HG03342 (cell line): ENCODE measurements at regions not wholly inside any gene's neighbourhood (a gene's known extent, or its start where the extent isn't known, plus 50 kb on each side); places are given as distances from the start of the nearest gene placed in this dataset.

Experiments
- ATAC-seq: cut with Tn5 transposase; IDR thresholded peaks from one replicate; pipeline ENCODE4 v1.9.1; 2021; ENCODE audit warnings: mild to moderate bottlenecking, moderate library complexity; ENCODE audit not compliant: unreplicated experiment

DNA sequence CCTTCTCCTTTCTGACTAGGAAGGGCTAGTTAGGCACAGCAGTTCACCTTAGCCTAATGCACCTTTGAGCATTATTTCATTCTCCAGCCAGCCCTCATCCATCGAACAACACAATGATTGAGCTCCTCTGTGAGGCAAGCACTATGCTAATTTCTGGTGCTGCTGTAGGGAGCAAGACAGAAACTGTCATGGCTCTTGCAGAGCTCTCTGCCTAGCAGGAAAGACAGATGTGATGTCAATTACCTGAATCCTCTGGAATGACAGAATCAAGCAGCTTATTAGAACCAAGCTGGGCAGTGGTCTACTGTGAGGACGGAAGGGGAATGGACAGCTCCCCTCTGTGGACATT lies 256.1 kb upstream of the NOCT start:
- no peak for ATAC-seq

DNA sequence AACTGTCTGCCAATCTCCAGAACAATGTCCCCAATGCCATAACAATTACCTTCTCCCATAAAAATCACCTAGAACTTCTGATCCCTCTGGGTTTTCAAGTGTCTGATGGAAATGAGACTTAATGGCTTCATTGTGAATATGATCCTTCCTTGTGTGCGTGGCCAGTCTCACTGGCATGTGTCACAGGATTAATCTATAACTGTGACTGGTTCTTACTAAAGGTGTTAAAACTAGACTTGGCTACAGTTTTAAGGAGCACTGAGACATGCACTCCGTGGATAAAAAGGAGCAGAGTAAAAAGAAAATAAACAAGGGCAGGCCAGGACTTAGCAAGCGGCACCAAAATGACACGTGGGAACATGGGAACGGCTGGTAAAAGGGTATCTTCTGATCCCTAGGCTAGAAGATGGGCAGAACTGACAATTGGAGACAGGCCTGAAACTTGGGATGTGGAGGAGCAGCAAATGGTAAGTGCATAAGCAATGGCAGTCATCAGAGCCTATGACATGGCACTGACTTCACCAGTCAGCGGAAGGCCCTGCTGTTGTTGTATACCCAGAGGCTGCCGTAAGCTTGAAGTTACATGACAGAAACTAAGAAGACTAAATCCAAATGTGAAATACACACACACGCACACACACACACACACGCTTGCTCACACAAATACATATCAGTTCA lies 256.6 kb upstream of the NOCT start:
- no peak for ATAC-seq

DNA sequence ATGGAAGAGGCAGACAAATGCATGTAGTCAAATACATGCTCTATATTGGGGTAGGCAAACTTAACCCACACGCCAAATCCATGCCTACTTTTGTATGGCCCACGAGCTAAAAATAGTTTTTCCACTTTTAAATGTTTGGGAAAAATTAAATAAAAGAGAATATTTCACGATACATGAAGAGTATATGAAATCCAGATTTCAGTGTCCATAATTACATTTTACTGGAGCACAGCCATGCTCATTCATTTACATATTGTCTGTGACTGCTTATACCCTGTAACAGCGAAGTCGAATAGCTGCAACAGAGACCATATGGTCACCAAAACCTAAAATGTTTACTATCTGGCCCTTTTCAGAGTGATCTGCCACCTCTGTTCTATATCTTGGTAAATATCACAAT lies 257.4 kb upstream of the NOCT start:
- no peak for ATAC-seq

DNA sequence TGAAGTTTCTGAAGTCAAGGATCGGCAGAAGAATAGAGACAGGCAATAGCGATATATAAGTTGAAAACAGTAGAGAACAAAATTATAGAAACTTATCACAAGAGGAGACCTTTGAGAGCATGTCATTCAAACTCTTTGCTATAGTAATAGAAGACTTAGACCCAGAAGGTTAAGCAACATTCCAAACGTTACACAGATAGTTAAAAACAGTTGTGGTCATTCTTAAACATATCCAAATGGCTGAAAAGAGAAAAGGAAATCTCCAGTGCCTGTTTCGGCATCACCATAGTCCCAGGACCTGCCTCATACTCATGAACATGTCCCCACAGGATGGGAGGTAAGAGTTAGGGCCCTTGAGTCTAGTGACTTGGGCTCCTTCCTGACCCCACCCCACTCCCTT lies 258.1 kb upstream of the NOCT start:
- no peak for ATAC-seq

DNA sequence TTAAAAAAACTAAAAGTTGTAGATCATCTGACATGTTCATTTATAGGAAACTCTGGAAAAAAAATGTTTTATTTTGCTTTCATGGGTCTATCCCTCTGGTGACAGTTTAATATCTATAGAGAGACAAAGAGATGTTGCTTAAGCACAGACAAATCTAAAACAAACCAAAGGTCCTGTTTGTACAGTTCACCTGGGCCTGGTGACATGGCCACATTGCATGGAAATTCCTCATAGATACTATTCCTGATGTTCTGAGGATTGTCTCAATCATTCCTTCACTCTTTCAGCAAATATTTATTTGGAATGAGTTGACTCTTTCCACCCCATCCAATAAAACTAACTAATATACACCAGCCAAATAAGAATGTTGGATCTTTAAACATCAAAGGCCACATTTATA lies 259.1 kb upstream of the NOCT start:
- no peak for ATAC-seq

DNA sequence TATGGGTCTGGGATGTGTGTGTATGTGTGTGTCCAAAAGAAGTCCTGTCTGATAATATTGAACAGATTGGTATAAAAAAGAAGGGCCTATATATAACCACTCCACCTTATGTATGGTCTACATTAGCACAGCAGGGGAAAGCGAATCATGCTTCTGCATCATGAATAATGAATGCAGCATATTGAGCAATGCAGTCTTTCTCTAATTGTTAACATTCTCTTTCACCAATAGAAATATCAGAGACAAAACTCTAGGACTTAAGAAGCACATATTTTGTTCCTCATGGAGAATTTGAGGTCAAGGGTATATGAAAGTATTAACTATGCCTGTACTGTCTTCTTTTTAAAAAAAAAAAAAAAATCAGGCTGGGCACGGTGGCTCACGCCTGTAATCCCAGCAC lies 264.3 kb upstream of the NOCT start:
- no peak for ATAC-seq

DNA sequence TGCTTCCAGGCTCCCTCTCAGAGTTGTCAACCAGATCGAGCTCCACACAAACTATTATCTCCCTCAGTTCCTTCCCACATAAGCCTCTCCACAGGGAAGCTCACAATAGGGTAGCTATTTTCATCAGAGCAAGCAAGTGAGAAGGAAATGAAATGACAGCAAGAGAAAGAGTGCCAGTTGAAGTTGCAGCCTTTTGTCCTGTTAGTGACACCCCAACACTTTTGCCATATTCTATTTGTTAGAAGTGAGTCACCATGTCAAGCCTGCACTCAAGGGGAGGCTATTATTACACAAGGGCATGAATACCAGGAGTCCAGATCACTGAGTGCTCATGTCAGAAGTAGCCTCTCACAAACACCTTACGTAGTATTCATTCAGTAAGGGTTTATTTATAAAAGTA lies 266.3 kb upstream of the NOCT start:
- ATAC-seq: no peak

DNA sequence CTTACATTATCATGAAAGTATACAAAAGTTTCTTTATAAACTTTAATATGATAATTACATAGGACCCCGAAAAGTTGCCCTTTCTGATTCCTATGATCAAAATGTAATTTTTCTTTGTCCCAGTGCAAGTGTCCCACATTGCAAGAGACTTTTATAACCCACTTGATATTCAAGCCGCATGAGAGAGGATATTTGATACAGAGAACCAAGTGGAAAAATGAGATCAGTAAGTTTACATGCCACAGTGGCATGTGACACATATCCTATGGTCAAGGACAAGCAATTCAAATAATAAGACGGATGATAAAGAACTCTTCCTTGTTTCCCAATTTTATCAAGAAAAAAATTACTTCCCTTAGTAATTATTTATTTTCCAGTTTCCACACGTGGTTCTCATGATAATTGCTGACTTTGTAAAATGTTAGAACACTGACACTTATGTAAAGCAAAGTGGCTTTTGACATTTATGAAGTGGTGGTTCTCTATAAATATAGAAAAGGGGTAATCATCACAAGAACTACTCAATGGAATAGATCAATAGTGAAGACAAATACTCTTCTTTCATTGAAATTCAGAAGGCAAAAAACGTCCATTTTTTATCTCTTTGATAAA lies 273.7 kb upstream of the NOCT start:
- no peak for ATAC-seq

DNA sequence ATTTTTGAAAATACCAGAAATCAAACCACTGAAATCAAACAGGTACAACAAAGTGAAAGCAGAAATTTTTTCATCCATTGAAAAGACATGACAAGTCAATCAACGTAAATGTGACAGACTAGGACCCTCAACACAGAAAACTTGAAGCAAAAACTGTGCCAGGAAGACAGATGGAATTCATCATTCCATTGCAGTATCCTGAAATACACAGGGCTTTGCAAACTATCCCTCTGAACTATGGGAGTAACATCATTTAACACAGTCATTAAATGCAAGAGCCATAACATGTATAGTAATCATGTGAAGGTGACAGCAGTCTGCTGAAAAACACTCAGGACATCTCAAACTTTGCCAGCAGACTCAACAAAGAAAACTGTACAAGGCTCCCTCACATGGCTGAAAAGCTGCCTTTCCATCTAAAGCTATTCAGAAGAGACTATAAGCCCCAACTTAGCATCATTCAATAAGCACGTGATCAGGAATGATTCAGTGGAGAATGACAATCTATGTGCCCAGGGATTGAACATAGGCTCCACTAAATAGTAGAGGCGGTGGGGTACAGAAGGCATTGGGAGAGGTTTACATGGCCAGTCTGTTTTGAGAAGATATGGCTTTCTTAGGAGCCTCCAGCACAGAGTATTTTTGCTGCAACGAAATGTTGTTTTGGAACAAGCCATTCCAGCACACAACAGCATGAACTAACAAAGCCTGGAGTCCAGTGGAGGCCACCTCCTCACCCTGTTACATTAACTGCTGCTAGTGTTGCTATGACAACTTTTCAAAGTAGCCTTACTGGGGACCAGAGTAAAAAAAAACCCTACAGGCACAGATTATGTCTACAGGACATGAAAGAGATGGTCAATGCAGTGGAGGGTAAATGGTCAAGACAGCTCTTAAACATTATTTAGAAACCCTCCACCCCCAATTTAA lies 274.5 kb upstream of the NOCT start:
- no peak for ATAC-seq

DNA sequence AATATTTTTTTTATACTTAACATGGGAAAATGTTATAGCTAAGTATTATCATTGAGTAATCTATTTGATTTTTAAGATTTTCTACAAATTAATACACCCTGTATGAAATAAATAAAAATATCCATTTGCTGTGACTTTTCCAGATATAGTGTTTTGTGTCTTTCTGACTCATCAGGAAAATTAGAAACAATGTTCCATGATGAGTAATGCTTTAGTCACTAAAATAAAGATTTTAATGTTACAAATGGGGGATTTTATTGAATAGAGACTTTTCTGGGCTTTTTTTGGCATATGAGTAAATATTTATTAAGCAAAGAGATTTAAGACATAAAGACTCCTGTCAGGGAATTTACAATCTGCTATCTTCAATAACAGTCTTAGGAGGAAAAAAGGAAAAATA lies 279.2 kb upstream of the NOCT start:
- ATAC-seq: no peak

DNA sequence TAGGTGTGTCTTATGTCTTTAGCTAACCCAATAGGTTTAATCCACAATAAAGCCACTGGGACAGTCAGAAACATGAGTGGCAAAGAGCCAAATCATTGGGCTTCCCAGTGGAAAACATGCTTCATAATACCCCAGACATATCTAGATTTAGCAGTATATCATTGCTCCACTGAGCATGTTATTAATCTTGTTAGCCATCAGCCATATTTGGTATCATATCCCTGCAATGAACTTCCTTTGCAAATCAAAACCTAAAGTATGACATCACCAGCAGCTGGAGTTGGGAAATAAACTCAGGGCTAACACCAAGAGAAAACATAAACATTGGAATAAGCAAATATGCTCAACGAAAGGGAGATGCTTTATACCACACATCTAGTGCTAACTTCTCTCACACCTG lies 280.8 kb upstream of the NOCT start:
- ATAC-seq: no peak

DNA sequence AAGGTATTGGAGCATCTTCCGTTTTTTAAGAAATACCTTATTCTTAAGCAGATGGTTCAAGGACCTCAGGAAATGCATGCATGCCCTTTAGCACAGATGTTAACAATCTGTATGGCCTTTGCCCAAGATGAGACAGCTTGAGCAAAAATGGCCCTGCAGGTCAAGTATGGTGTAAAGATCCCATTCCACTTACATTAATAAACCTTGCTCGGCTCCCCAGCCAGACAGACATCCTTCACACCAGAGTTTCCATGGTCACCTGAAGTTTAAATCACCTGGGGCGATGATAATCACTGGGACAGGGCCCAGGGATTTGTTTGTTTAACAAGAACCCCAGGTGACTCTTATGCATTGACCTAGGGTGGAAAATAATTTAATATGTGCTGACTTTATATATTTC lies 287.0 kb upstream of the NOCT start:
- no peak for ATAC-seq

DNA sequence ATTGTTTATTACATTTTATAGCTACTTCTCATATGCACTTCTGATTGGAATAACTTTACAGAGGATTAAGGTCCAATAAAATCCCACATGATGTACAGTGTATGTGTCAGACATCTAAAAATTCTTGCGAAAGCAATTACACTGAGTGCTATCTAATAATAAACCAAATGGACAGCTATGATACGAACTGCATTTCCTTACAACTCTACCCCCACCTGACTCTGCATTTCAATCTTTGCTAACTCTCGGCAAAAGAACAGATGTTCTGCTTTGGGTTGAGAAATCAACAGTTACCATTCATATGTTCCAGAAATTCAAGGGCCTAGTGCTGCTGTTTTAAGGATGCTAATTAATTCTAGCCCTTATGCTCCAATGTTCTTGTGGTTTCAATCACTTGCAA lies 287.9 kb upstream of the NOCT start:
- ATAC-seq: no peak

DNA sequence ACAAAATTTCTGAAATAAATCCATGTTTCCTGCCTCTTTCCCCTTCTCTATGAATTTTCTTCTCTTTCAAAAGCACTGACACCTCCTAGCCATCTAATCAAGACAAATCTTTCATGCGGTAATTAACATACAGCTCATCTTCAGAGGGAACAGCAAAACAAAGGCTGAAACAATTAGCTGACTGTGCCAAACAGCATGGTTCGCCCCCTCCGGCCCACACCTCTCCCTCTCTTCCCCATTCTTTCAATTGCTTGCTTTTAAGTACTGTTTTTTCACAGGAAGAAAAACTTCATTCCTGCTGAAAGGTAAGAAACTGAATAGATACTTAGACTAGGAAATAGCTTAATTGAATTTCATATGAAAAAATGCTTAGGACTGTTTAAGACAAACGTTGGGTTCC lies 291.1 kb upstream of the NOCT start:
- ATAC-seq: no peak

DNA sequence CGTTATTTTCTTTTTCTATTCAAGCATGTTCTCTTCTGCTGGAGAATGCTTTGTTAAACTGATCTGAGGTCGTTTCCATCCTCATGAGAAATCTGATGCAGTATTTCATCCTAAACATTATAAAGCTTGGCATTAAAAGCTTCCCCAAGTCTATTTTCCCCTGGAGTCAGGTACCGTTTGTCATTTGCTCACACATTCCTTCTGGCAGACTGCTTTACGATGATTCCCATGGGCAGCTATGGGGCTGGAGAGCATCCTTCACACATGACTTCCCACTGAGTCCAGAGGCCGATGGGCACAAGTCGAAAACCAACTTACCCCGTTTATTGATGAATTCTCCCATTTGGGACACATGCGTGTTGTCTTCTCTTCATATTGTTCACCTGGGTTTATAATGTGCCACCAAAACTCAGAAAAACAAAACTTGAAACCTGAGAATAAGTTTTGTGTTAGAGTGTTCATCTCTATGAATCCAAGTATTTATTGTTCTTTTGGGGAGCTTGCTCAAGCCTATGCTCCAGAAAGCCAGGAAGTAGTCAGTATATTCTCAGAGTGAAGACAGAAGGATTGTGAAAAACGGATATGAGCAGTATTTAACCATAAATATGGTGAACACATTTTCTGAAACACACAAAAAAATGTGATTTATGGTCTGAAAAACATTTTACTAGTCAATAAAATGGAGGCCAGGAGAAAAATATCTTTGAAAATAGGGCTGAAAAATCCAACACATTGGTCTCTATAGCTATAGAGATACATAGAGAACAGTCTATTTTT lies 298.8 kb upstream of the NOCT start:
- ATAC-seq: no peak

DNA sequence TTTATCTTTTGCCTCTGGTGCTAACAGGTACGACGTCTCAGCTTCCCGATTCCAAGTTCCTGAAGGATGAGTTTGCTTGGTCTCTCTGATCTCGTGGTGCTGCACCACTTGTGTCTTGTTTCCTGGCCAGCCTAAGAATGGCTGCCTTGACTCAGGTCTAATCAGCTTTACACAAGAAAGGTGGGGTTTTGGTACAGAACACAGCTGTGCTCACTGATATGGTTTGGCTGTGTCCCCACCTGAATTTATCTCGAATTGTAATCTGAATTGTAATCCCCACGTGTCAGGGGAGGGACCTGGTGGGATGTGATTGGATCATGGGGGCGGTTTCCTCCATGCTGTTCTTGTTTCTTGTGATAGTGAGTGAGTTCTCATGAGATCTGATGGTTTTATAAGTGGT lies 305.3 kb upstream of the NOCT start:
- no peak for ATAC-seq

DNA sequence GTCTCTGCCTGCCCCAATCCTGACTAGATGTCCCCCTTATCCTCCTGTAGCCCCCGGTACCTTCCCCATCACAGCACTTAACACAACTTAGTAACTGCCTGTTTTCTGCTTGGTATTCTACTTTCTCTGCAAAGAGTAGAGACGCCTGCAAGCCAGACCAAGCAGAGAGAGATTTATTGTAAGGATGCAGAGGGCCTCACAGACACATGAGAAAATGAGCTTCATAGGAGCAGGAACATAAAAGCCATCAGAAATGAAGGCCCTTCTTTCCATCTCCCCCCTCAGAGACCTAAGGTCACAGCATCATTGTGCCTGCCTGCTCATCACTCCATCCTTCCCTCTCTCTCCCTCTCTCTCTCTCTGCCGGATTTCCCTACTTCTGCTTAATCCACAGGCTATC lies 305.7 kb upstream of the NOCT start:
- no peak for ATAC-seq

DNA sequence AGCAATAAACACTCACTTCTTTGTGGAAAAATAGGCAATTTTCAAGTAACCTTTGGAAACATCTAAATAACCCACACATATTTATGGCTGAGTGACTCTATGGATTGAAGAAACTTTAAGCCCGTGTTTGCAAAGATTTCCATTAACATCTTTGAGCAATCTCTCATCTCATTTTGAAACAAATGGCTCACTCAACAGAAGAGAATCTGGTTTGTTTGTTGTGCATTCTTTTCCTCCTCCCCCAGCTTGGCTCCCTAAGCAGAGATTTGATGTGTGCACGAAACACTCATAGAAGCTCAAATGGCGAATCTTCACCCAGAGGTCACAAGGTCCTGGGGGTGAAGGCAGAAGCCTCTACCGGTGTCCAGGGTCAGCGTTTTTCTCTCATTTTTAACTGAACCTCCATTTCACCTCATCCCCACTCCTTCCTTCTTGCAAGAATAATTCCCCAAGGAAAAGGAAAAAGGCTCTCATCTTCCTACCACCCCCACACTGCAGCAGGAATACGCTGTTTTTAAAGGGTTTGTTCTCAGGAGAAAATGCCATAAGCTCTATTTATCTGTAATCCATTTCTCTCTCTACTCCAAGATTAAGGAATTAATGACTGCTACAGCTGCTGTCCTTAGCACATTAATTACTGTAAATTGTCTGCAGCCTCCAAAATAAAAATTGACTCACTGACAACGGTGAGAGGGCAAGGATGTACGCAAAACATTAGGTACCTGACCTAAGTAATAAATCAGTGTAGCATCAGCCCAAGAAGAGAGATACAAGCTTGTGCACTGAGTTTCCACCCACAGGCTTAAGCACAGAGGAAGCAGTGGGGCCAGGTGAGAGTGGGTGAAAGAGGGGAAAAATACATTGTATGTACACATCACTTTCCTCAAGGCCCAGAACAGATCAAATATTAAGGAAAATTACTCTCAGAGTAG lies 307.6 kb upstream of the NOCT start:
- no peak for ATAC-seq

DNA sequence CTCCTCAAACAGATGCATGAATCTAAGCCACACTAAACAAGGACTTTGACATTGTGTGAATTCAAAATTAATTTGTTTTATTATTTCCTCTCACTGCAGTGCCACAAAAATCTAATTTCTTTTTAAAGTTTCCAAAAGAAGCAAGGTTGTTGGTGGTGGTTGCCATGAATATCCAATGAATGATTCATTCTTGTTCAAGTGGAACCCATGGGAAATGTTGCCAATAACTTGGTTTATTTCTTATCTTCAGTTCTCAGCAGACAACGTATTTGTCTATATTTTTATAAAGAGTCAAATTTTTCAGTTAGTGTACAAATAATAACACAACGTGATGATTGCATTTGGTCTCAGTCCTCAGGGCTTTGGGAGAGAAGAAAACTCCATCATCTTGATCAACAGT lies 309.4 kb upstream of the NOCT start:
- no peak for ATAC-seq

DNA sequence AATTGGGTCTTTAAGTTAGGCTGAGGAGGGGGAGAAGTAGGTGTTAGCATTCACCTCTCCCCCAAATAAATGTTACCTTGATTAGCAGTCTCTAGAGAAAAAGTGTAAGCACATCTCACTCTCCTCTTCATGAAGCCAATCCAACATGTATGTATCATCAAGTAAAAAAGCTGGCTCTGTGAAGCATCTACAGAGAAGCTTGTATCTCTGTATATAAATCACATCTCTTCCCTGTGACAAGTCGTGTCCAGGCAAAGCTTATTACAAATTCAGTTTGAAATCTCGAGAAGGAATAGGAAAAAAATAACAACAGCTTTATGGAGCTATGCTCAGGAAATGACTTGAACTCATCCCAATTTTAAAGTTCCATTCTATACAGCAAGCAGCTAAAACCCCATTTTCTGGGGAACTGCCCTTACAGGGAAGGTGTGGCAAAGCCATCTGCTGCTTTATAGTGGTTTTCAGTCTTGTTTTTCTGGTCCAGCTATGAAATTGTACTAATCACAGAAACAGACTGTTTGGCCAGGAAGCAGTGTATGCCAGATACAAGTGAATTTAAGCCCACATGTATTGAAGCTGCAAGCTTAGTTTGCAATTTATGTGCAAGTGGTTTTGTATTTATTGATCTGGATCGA lies 313.3 kb upstream of the NOCT start:
- no peak for ATAC-seq
